Calu3 (cell line): ENCODE measurements at regions not wholly inside any gene's neighbourhood (a gene's known extent, or its start where the extent isn't known, plus 50 kb on each side); places are given as distances from the start of the nearest gene placed in this dataset.

Source experiments
- BruUV-seq: library from RNA; stranded (reverse); fragments of 400-500 nt; replicated peaks from 2 replicates; lab custom pipeline; 2021; lab: Mats Ljungman, UMichigan
- CTCF ChIA-PET: fragments of 300-600 bp; sonication (Branson Sonifier 250); formaldehyde crosslinking; loops from one replicate; lab custom pipeline; 2022; ENCODE audit warnings: antibody characterized with exemption; lab: Charles Lee
- DNase-seq: peaks from one replicate; pipeline ENCODE4 v3.0.0; 2022
- H3K27ac Mint-ChIP-seq: one replicate; pipeline ENCODE4 v1.8.0; 2022; ENCODE audit warnings: mixed read lengths; ENCODE audit not compliant: unreplicated experiment
- H3K27me3 Mint-ChIP-seq: one replicate; pipeline ENCODE4 v1.8.0; 2022; ENCODE audit warnings: mixed read lengths; ENCODE audit not compliant: unreplicated experiment
- H3K36me3 Mint-ChIP-seq: one replicate; pipeline ENCODE4 v1.8.0; 2022; ENCODE audit warnings: mild to moderate bottlenecking, moderate library complexity, mixed read lengths; ENCODE audit not compliant: insufficient read depth, unreplicated experiment
- H3K4me1 Mint-ChIP-seq: one replicate; pipeline ENCODE4 v1.8.0; 2022; ENCODE audit warnings: mild to moderate bottlenecking, low read depth, mixed read lengths; ENCODE audit not compliant: unreplicated experiment
- H3K4me3 Mint-ChIP-seq: one replicate; pipeline ENCODE4 v1.8.0; 2022; ENCODE audit warnings: mild to moderate bottlenecking, low read depth, moderate library complexity, mixed read lengths; ENCODE audit not compliant: unreplicated experiment
- H3K9me3 Mint-ChIP-seq: one replicate; pipeline ENCODE4 v1.8.0; 2022; ENCODE audit warnings: low read depth, mixed read lengths; ENCODE audit not compliant: unreplicated experiment
- CTCF ChIP-seq: fragments of 200-600 bp; IDR thresholded peaks from one replicate; pipeline ENCODE4 v1.8.0; 2022; ENCODE audit warnings: antibody characterized with exemption; ENCODE audit not compliant: unreplicated experiment
- intact Hi-C: fragments of 100-400 bp; cut with micrococcal nuclease; formaldehyde crosslinking; loops from one replicate; pipeline ENCODE4 v1.10.0; 2022; ENCODE audit not compliant: unreplicated experiment

GRCh38 chr2:12066116-12066515 lies 319.7 kb downstream of the LPIN1 start:
- BruUV-seq = no TSS peak
- Mint-ChIP-seq H3K27me3 (peaks cover 43% of the 10 kb centered on the region), H3K4me3 (no peak overlapping the region), H3K4me1 (no peaks in the 10 kb centered on the region), H3K27ac (no peak overlapping the region), H3K36me3 (no peaks in the 10 kb centered on the region), H3K9me3 (peaks cover 5% of the 10 kb centered on the region)
- no peak for DNase-seq
- intact Hi-C loops = no loop called here
- CTCF ChIA-PET = no interaction called here
- no peak for TF ChIP-seq CTCF

DNA sequence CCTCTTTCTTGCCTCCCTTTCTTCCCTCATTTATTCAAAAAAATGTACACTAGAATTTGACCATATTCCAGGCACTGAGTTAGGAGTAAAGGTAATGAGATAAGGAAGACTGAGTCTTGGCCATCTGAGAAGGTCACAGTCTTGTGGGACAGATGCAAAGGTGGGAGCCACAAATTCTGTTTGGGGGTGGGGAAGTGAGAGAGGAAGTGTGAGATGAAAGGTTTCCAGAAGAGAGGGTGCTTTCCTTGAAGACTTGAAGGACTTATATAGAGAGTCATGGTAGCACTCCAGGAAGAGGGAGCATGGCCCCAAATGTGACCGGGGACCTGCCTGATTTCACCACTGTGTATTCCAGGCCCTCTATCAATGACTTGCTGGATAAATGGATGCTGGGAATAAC lies 320.6 kb downstream of the LPIN1 start:
- Mint-ChIP-seq H3K9me3 (peaks cover 5% of the 10 kb centered on the region), H3K36me3 (no peaks in the 10 kb centered on the region), H3K4me1 (no peaks in the 10 kb centered on the region), H3K27me3 (peaks cover 43% of the 10 kb centered on the region), H3K27ac (no peak overlapping the region), H3K4me3 (no peak overlapping the region)
- intact Hi-C loops = no loop called here
- no TSS peak for BruUV-seq
- no peak for TF ChIP-seq CTCF
- DNase-seq = no peak
- CTCF ChIA-PET = no interaction called here

DNA sequence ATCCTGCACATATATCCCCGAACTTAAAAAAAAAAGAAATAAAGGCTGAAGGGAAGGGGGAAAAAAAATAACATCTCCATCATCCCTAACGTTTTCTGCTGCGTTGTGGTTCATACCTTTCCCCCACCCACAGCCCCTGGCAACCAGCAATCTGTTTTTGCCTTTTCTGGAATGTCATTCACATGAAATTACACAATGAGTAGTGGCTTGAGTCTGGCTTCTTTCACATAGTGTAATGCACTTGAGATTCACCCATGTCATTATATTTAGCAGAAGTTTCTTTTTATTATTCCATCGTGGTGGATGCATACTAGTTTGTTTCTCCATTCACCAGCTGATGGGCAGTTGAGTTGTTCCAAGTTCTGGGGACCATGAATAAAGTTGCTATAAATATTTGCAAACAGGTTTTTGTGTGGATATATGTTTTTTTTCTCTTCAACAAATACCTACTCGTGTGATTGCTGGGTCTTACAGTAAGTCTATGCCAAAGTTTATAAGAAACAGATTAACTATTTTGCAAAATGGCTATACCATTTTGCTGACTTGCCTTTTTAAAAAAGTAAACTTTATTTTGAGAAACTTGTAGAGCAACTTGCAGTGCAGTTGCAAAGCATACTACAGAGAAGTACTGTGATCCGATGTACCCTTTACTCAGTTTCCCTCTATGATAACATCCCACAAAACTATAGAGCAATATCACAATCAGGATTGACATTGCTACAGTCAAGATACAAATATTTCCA lies 322.5 kb downstream of the LPIN1 start:
- DNase-seq = no peak
- no peaks in the 10 kb centered on the region for H3K4me1 Mint-ChIP-seq
- H3K9me3 Mint-ChIP-seq = peaks cover 2% of the 10 kb centered on the region
- H3K27me3 Mint-ChIP-seq = peaks cover 23% of the 10 kb centered on the region
- H3K4me3 Mint-ChIP-seq = no peak overlapping the region
- no peak for TF ChIP-seq CTCF
- BruUV-seq = no TSS peak
- H3K36me3 Mint-ChIP-seq = no peaks in the 10 kb centered on the region
- intact Hi-C loops = no loop called here
- CTCF ChIA-PET = no interaction called here
- H3K27ac Mint-ChIP-seq = no peak overlapping the region

DNA sequence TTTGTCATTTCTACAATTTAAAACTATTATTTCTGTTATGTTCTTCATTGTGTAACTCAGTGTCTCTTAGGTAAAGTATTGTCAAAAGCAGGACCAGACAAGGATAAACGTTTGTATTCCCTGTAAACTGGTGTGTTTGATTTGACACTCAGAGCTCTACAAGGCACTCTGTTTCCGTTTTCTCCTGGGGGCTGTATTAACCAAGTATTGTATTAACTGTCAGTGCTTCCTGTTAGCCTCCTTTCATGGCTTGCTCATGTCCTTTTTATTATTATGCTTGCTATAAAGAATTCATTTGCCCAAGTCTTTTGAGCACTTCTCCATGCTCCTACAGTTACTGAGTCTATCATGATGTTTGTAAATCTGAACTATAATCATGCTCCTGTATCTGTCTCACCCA lies 323.7 kb downstream of the LPIN1 start:
- no peaks in the 10 kb centered on the region for H3K36me3 Mint-ChIP-seq
- TF ChIP-seq CTCF = no peak
- CTCF ChIA-PET = no interaction called here
- BruUV-seq = no TSS peak
- peaks cover 2% of the 10 kb centered on the region for H3K9me3 Mint-ChIP-seq
- no peak for DNase-seq
- H3K4me1 Mint-ChIP-seq = no peaks in the 10 kb centered on the region
- intact Hi-C loops = no loop called here
- peaks cover 22% of the 10 kb centered on the region for H3K27me3 Mint-ChIP-seq
- H3K4me3 Mint-ChIP-seq = no peak overlapping the region
- no peak overlapping the region for H3K27ac Mint-ChIP-seq
